ENCODE measurements at regions not wholly inside any gene's neighbourhood (a gene's known extent, or its start where the extent isn't known, plus 50 kb on each side); places are given as distances from the start of the nearest gene placed in this dataset.

GRCh38 chr2:133720429-133720828, 152.2 kb upstream of the NCKAP5 start:
- no peaks in the 10 kb centered on the region for H3K4me1 ChIP-seq (ENCODE audit: control insufficient read depth in 2 of 2, insufficient read depth in 2 of 2, low read length in 2 of 2)
- DNase-seq (no peak), ATAC-seq (ENCODE audit: low read depth) (no peak)

GRCh38 chr2:133721118-133721517, 152.9 kb upstream of the NCKAP5 start:
- Histone ChIP-seq H3K36me3 (replicated peaks in 1 of 2; ENCODE audit: control extremely low read depth in 1 of 2, control insufficient read depth in 1 of 2, extremely low read depth in 1 of 2, insufficient read depth in 2 of 2, low read length in 1 of 2) (no peaks in the 10 kb centered on the region), H3K4me2 (replicated peaks; ENCODE audit: low read depth, low read length, poor library complexity, severe bottlenecking) (no peak overlapping the region), H3K9ac (ENCODE audit: low read length) (no peak overlapping the region), H3K27ac (ENCODE audit: low read length in 2 of 2) (no peak overlapping the region), H2AFZ (ENCODE audit: insufficient read depth, low read depth, low read length, poor library complexity, severe bottlenecking) (no peak overlapping the region), H3K9me3 (ENCODE audit: control extremely low read depth in 1 of 3, control insufficient read depth in 2 of 3, insufficient read depth in 1 of 3, low read length in 2 of 3) (no peaks in the 10 kb centered on the region), H3K4me1 (ENCODE audit: control insufficient read depth in 2 of 2, insufficient read depth in 2 of 2, low read length in 2 of 2) (no peaks in the 10 kb centered on the region), H3K4me3 (ENCODE audit: control extremely low read depth in 1 of 5, extremely low read depth in 1 of 5, insufficient read depth in 1 of 5, low read depth in 2 of 5, low read length in 4 of 5) (no peak overlapping the region), H4K20me1 (ENCODE audit: control insufficient read depth, insufficient read depth, low read length, poor library complexity, severe bottlenecking) (no peaks in the 10 kb centered on the region), H3K79me2 (ENCODE audit: control insufficient read depth, insufficient read depth, low read length) (no peaks in the 10 kb centered on the region), H3K27me3 (replicated peaks in 1 of 4; ENCODE audit: control extremely low read depth in 1 of 4, control insufficient read depth in 3 of 4, insufficient read depth in 4 of 4, low read length in 3 of 4) (no peaks in the 10 kb centered on the region)
- TF ChIP-seq, protein P1, sequence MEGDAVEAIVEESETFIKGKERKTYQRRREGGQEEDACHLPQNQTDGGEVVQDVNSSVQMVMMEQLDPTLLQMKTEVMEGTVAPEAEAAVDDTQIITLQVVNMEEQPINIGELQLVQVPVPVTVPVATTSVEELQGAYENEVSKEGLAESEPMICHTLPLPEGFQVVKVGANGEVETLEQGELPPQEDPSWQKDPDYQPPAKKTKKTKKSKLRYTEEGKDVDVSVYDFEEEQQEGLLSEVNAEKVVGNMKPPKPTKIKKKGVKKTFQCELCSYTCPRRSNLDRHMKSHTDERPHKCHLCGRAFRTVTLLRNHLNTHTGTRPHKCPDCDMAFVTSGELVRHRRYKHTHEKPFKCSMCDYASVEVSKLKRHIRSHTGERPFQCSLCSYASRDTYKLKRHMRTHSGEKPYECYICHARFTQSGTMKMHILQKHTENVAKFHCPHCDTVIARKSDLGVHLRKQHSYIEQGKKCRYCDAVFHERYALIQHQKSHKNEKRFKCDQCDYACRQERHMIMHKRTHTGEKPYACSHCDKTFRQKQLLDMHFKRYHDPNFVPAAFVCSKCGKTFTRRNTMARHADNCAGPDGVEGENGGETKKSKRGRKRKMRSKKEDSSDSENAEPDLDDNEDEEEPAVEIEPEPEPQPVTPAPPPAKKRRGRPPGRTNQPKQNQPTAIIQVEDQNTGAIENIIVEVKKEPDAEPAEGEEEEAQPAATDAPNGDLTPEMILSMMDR (IDR thresholded peaks at IDR 0.05): no peak
- WGBS (ENCODE audit: insufficient coverage): no CpG with 5 or more reads among the region's 3 CpGs
- Mint-ChIP-seq H3K4me3 (no peak overlapping the region), H3K4me1 (no peaks in the 10 kb centered on the region), H3K27ac (no peak overlapping the region), H3K27me3 (peaks cover 10% of the 10 kb centered on the region), H3K9me3 (ENCODE audit: insufficient read depth) (no peaks in the 10 kb centered on the region)
- ATAC-seq (ENCODE audit: low read depth) (no peak), DNase-seq (no peak)
- ChIA-PET CTCF (no interaction called here), POLR2A (no interaction called here)
- intact Hi-C loops (cut with micrococcal nuclease): no loop called here

More at GRCh38 chr2:133720429-133720828, 152.2 kb upstream of the NCKAP5 start:
- Histone ChIP-seq H2AFZ (ENCODE audit: insufficient read depth, low read depth, low read length, poor library complexity, severe bottlenecking) (no peak overlapping the region), H3K27me3 (replicated peaks in 1 of 4; ENCODE audit: control extremely low read depth in 1 of 4, control insufficient read depth in 3 of 4, insufficient read depth in 4 of 4, low read length in 3 of 4) (no peaks in the 10 kb centered on the region), H3K4me2 (replicated peaks; ENCODE audit: low read depth, low read length, poor library complexity, severe bottlenecking) (no peak overlapping the region), H3K36me3 (replicated peaks in 1 of 2; ENCODE audit: control extremely low read depth in 1 of 2, control insufficient read depth in 1 of 2, extremely low read depth in 1 of 2, insufficient read depth in 2 of 2, low read length in 1 of 2) (no peaks in the 10 kb centered on the region), H3K9me3 (ENCODE audit: control extremely low read depth in 1 of 3, control insufficient read depth in 2 of 3, insufficient read depth in 1 of 3, low read length in 2 of 3) (no peaks in the 10 kb centered on the region), H3K9ac (ENCODE audit: low read length) (no peak overlapping the region), H3K27ac (ENCODE audit: low read length in 2 of 2) (no peak overlapping the region), H3K79me2 (ENCODE audit: control insufficient read depth, insufficient read depth, low read length) (no peaks in the 10 kb centered on the region), H4K20me1 (ENCODE audit: control insufficient read depth, insufficient read depth, low read length, poor library complexity, severe bottlenecking) (no peaks in the 10 kb centered on the region), H3K4me3 (ENCODE audit: control extremely low read depth in 1 of 5, extremely low read depth in 1 of 5, insufficient read depth in 1 of 5, low read depth in 2 of 5, low read length in 4 of 5) (no peak overlapping the region)
- Mint-ChIP-seq H3K4me3 (no peak overlapping the region), H3K27ac (no peak overlapping the region), H3K27me3 (peaks cover 10% of the 10 kb centered on the region), H3K4me1 (no peaks in the 10 kb centered on the region), H3K9me3 (ENCODE audit: insufficient read depth) (no peaks in the 10 kb centered on the region)
- WGBS (ENCODE audit: insufficient coverage): no CpG with 5 or more reads among the region's 2 CpGs
- intact Hi-C loops (cut with micrococcal nuclease): no loop called here
- TF ChIP-seq, protein P1 (IDR thresholded peaks at IDR 0.05): no peak
- no peak for TF ChIP-seq EZH2 (IDR thresholded peaks at IDR 0.05; ENCODE audit: borderline replicate concordance, insufficient read depth, low read depth, low read length, poor library complexity, severe bottlenecking)
- POLR2A ChIA-PET: no interaction called here
- CTCF ChIA-PET: no interaction called here
